ENCODE measurements at regions not wholly inside any gene's neighbourhood (a gene's known extent, or its start where the extent isn't known, plus 50 kb on each side); places are given as distances from the start of the nearest gene placed in this dataset.

GRCh38 chr11:134524201-134524600, 112.2 kb upstream of the B3GAT1 start:
- no peak overlapping the region for H3K9ac ChIP-seq (ENCODE audit: low read length)
- no peaks in the 10 kb centered on the region for H3K4me1 ChIP-seq (ENCODE audit: insufficient read depth, low read length)
- no peaks in the 10 kb centered on the region for H3K36me3 ChIP-seq (ENCODE audit: insufficient read depth, low read length)
- FAIRE-seq (no peak), DNase-seq (ENCODE audit: low read depth) (no peak)
- H3K79me2 ChIP-seq (ENCODE audit: insufficient read depth, low read length), result no peaks in the 10 kb centered on the region
- H3K4me3 ChIP-seq (ENCODE audit: insufficient read depth, low read depth, low read length), result no peak overlapping the region
- peaks cover 4% of the 10 kb centered on the region for H3K9me3 ChIP-seq (ENCODE audit: insufficient read depth, low read depth, low read length)
- H3K27ac ChIP-seq (ENCODE audit: low read depth, low read length), result no peak overlapping the region
- Mint-ChIP-seq H3K4me3 (ENCODE audit: unreplicated experiment) (no peak overlapping the region), H3K9me3 (ENCODE audit: unreplicated experiment) (peaks cover 2% of the 10 kb centered on the region), H3K4me1 (ENCODE audit: low read depth, unreplicated experiment) (no peaks in the 10 kb centered on the region), H3K27ac (ENCODE audit: unreplicated experiment) (no peak overlapping the region), H3K36me3 (ENCODE audit: low read depth, unreplicated experiment) (no peaks in the 10 kb centered on the region), H3K27me3 (ENCODE audit: low read depth, unreplicated experiment) (peaks cover 60% of the 10 kb centered on the region)
- H3K4me2 ChIP-seq (ENCODE audit: low read length), result no peak overlapping the region
- H4K20me1 ChIP-seq (ENCODE audit: insufficient read depth, low read length), result no peaks in the 10 kb centered on the region
- no peaks in the 10 kb centered on the region for H3K27me3 ChIP-seq (ENCODE audit: insufficient read depth, low read length)
- TF ChIP-seq CTCF (IDR thresholded peaks at IDR 0.05; ENCODE audit: insufficient read depth, low read depth, low read length) (no peak), EZH2 (IDR thresholded peaks at IDR 0.05; ENCODE audit: insufficient read depth, low read length) (no peak)
- H2AFZ ChIP-seq (ENCODE audit: low read depth, low read length), result no peak overlapping the region

- Histone ChIP-seq H3K9me3 (ENCODE audit: insufficient read depth, low read depth, low read length) (peaks cover 4% of the 10 kb centered on the region), H3K79me2 (ENCODE audit: insufficient read depth, low read length) (no peaks in the 10 kb centered on the region), H2AFZ (ENCODE audit: low read depth, low read length) (no peak overlapping the region), H3K27me3 (ENCODE audit: insufficient read depth, low read length) (no peaks in the 10 kb centered on the region), H3K4me1 (ENCODE audit: insufficient read depth, low read length) (no peaks in the 10 kb centered on the region), H3K4me2 (ENCODE audit: low read length) (no peak overlapping the region), H3K27ac (ENCODE audit: low read depth, low read length) (no peak overlapping the region), H4K20me1 (ENCODE audit: insufficient read depth, low read length) (no peaks in the 10 kb centered on the region), H3K4me3 (ENCODE audit: insufficient read depth, low read depth, low read length) (no peak overlapping the region), H3K9ac (ENCODE audit: low read length) (no peak overlapping the region), H3K36me3 (ENCODE audit: insufficient read depth, low read length) (no peaks in the 10 kb centered on the region)
- Mint-ChIP-seq H3K9me3 (ENCODE audit: unreplicated experiment) (peaks cover 2% of the 10 kb centered on the region), H3K27ac (ENCODE audit: unreplicated experiment) (no peak overlapping the region), H3K27me3 (ENCODE audit: low read depth, unreplicated experiment) (peaks cover 60% of the 10 kb centered on the region), H3K4me3 (ENCODE audit: unreplicated experiment) (no peak overlapping the region), H3K36me3 (ENCODE audit: low read depth, unreplicated experiment) (no peaks in the 10 kb centered on the region), H3K4me1 (ENCODE audit: low read depth, unreplicated experiment) (no peaks in the 10 kb centered on the region)
- FAIRE-seq (no peak), DNase-seq (ENCODE audit: low read depth) (no peak)
- TF ChIP-seq CTCF (IDR thresholded peaks at IDR 0.05; ENCODE audit: insufficient read depth, low read depth, low read length) (no peak), EZH2 (IDR thresholded peaks at IDR 0.05; ENCODE audit: insufficient read depth, low read length) (no peak)
These were observed 110.9 kb upstream of the B3GAT1 start for GRCh38 chr11:134522782-134523570.

Measured in astrocyte (in vitro differentiated cells and primary cell).